ACC112 (cell line): ENCODE measurements at regions not wholly inside any gene's neighbourhood (a gene's known extent, or its start where the extent isn't known, plus 50 kb on each side); places are given as distances from the start of the nearest gene placed in this dataset.

Experiments used
- H2AFZ ChIP-seq: fragments of 200-600 bp; sonication (generic); one replicate; pipeline ENCODE4 v1.6.0; 2017; ENCODE audit warnings: antibody characterized with exemption, low read length; ENCODE audit not compliant: unreplicated experiment
- H3K27ac ChIP-seq: fragments of 200-600 bp; sonication (generic); 2 replicates; pipeline ENCODE4 v1.5.1; 2014; ENCODE audit warnings: low read depth, mild to moderate bottlenecking, antibody characterized with exemption, low read length, moderate library complexity
- H3K27me3 ChIP-seq: fragments of 200-600 bp; sonication (generic); 2 replicates; pipeline ENCODE4 v1.6.1; 2014; ENCODE audit warnings: mild to moderate bottlenecking, antibody characterized with exemption, low read length, moderate library complexity, mixed read lengths; ENCODE audit not compliant: insufficient read depth
- H3K36me3 ChIP-seq: fragments of 200-600 bp; sonication (generic); 2 replicates; pipeline ENCODE4 v1.6.1; 2016; ENCODE audit warnings: mild to moderate bottlenecking, antibody characterized with exemption, low read length, moderate library complexity, mixed read lengths; ENCODE audit not compliant: insufficient read depth
- H3K4me1 ChIP-seq: fragments of 200-600 bp; sonication (generic); one replicate; pipeline ENCODE4 v1.6.1; 2016; ENCODE audit warnings: low read length, mixed read lengths; ENCODE audit not compliant: insufficient read depth, unreplicated experiment, control insufficient read depth
- H3K4me3 ChIP-seq: fragments of 200-600 bp; sonication (generic); 2 replicates; pipeline ENCODE4 v1.5.1; 2014; ENCODE audit warnings: mild to moderate bottlenecking, low read depth, low read length
- H3K79me2 ChIP-seq: fragments of 200-600 bp; sonication (generic); one replicate; pipeline ENCODE4 v1.6.0; 2016; ENCODE audit warnings: low read length; ENCODE audit not compliant: control insufficient read depth, unreplicated experiment, insufficient read depth

- H3K4me1 ChIP-seq, result no peaks in the 10 kb centered on the region
- no peaks in the 10 kb centered on the region for H3K27me3 ChIP-seq
- no peak overlapping the region for H3K27ac ChIP-seq
- no peak overlapping the region for H3K4me3 ChIP-seq
- no peaks in the 10 kb centered on the region for H3K79me2 ChIP-seq
- H3K36me3 ChIP-seq, result no peaks in the 10 kb centered on the region
- H2AFZ ChIP-seq, result no peak overlapping the region
These were observed 322.6 kb upstream of the MAOA start for GRCh38 chrX:43333543-43333942.

- Histone ChIP-seq H3K4me3 (no peak overlapping the region), H2AFZ (no peak overlapping the region), H3K79me2 (no peaks in the 10 kb centered on the region), H3K4me1 (no peaks in the 10 kb centered on the region), H3K27ac (no peak overlapping the region), H3K27me3 (no peaks in the 10 kb centered on the region), H3K36me3 (no peaks in the 10 kb centered on the region)
These were observed 310.9 kb upstream of the MAOA start for GRCh38 chrX:43345166-43345565.

GRCh38 chrX:43349363-43349762 lies 306.7 kb upstream of the MAOA start:
- H3K4me1 ChIP-seq, result no peaks in the 10 kb centered on the region
- no peak overlapping the region for H2AFZ ChIP-seq

GRCh38 chrX:43350935-43351334 lies 305.2 kb upstream of the MAOA start:
- no peak overlapping the region for H2AFZ ChIP-seq
- no peaks in the 10 kb centered on the region for H3K4me1 ChIP-seq
- no peak overlapping the region for H3K4me3 ChIP-seq
- H3K27ac ChIP-seq, result no peak overlapping the region
- H3K79me2 ChIP-seq, result no peaks in the 10 kb centered on the region
- H3K27me3 ChIP-seq, result no peaks in the 10 kb centered on the region
- H3K36me3 ChIP-seq, result no peaks in the 10 kb centered on the region

More at GRCh38 chrX:43349363-43349762, 306.7 kb upstream of the MAOA start:
- Histone ChIP-seq H3K27me3 (no peaks in the 10 kb centered on the region), H3K79me2 (no peaks in the 10 kb centered on the region), H3K27ac (no peak overlapping the region), H3K4me3 (no peak overlapping the region), H3K36me3 (no peaks in the 10 kb centered on the region)

GRCh38 chrX:43357741-43358140 lies 298.4 kb upstream of the MAOA start:
- Histone ChIP-seq H3K4me1 (no peaks in the 10 kb centered on the region), H3K27ac (no peak overlapping the region), H2AFZ (no peak overlapping the region), H3K27me3 (no peaks in the 10 kb centered on the region), H3K4me3 (no peak overlapping the region), H3K79me2 (no peaks in the 10 kb centered on the region), H3K36me3 (no peaks in the 10 kb centered on the region)

- H3K4me1 ChIP-seq, result no peaks in the 10 kb centered on the region
- H3K36me3 ChIP-seq, result no peaks in the 10 kb centered on the region
- no peaks in the 10 kb centered on the region for H3K79me2 ChIP-seq
- H3K4me3 ChIP-seq, result no peak overlapping the region
- H3K27ac ChIP-seq, result no peak overlapping the region
- H3K27me3 ChIP-seq, result no peaks in the 10 kb centered on the region
- H2AFZ ChIP-seq, result no peak overlapping the region
These were observed 283.1 kb upstream of the MAOA start for GRCh38 chrX:43373032-43373431.

- Histone ChIP-seq H3K27ac (no peak overlapping the region), H3K27me3 (no peaks in the 10 kb centered on the region), H3K36me3 (no peaks in the 10 kb centered on the region), H3K4me3 (no peak overlapping the region), H3K79me2 (no peaks in the 10 kb centered on the region), H3K4me1 (no peaks in the 10 kb centered on the region), H2AFZ (no peak overlapping the region)
These were observed 281.0 kb upstream of the MAOA start for GRCh38 chrX:43375136-43375535.

GRCh38 chrX:43380704-43381103 lies 275.4 kb upstream of the MAOA start:
- no peaks in the 10 kb centered on the region for H3K36me3 ChIP-seq
- H3K27me3 ChIP-seq, result no peaks in the 10 kb centered on the region
- no peak overlapping the region for H3K4me3 ChIP-seq
- H3K4me1 ChIP-seq, result no peaks in the 10 kb centered on the region
- no peak overlapping the region for H2AFZ ChIP-seq
- H3K79me2 ChIP-seq, result no peaks in the 10 kb centered on the region
- H3K27ac ChIP-seq, result no peak overlapping the region

- Histone ChIP-seq H3K79me2 (no peaks in the 10 kb centered on the region), H3K4me1 (no peaks in the 10 kb centered on the region), H3K36me3 (no peaks in the 10 kb centered on the region), H3K27ac (no peak overlapping the region), H3K4me3 (no peak overlapping the region), H3K27me3 (no peaks in the 10 kb centered on the region), H2AFZ (no peak overlapping the region)
These were observed 269.2 kb upstream of the MAOA start for GRCh38 chrX:43386875-43387274.

GRCh38 chrX:43405191-43405590 lies 250.9 kb upstream of the MAOA start:
- no peak overlapping the region for H3K4me3 ChIP-seq
- no peaks in the 10 kb centered on the region for H3K79me2 ChIP-seq
- no peaks in the 10 kb centered on the region for H3K4me1 ChIP-seq

GRCh38 chrX:43423876-43424275 lies 232.2 kb upstream of the MAOA start:
- Histone ChIP-seq H3K4me1 (no peaks in the 10 kb centered on the region), H3K36me3 (no peaks in the 10 kb centered on the region), H3K79me2 (no peaks in the 10 kb centered on the region), H3K27ac (no peak overlapping the region), H3K27me3 (no peaks in the 10 kb centered on the region), H2AFZ (no peak overlapping the region), H3K4me3 (no peak overlapping the region)

More at GRCh38 chrX:43405191-43405590, 250.9 kb upstream of the MAOA start:
- Histone ChIP-seq H3K27me3 (no peaks in the 10 kb centered on the region), H3K36me3 (no peaks in the 10 kb centered on the region), H3K27ac (no peak overlapping the region), H2AFZ (no peak overlapping the region)
